GM12878 (cell line): ENCODE measurements at regions not wholly inside any gene's neighbourhood (a gene's known extent, or its start where the extent isn't known, plus 50 kb on each side); places are given as distances from the start of the nearest gene placed in this dataset.

Experiments used
- ATAC-seq: fragments of 200-7000 bp; cut with Tn5 transposase; 3 replicates; pipeline ENCODE4 v1.9.1; 2020; ENCODE audit warnings: mild to moderate bottlenecking, moderate library complexity
- BruUV-seq: library from RNA; stranded (reverse); fragments of 400-500 nt; replicated peaks from 2 replicates; lab custom pipeline; 2021; lab: Mats Ljungman, UMichigan
- CTCF ChIA-PET: fragments of 300-600 bp; sonication (Branson Sonifier 250); formaldehyde crosslinking; extraction: SDS; loops from one replicate; lab custom pipeline; 2021; ENCODE audit warnings: inconsistent platforms; lab: Yijun Ruan, JAX
- POLR2A ChIA-PET: fragments of 350-600 bp; formaldehyde crosslinking; extraction: SDS; loops from one replicate; lab custom pipeline; 2021; ENCODE audit warnings: inconsistent platforms; lab: Charles Lee
- RAD21 ChIA-PET: fragments of 300-600 bp; sonication (Branson Sonifier 250); formaldehyde crosslinking; loops from one replicate; lab custom pipeline; 2023; ENCODE audit warnings: antibody characterized with exemption; ENCODE audit not compliant: unreplicated experiment; lab: Charles Lee
- SMC1A ChIA-PET: fragments of 300-600 bp; sonication (Branson Sonifier 250); formaldehyde crosslinking; loops from one replicate; lab custom pipeline; 2023; ENCODE audit not compliant: unreplicated experiment, uncharacterized antibody; lab: Charles Lee
- DNase-seq: peaks from one replicate; pipeline ENCODE4 v3.0.0-alpha.2; 2011; ENCODE audit warnings: low read depth, low spot score
- FAIRE-seq: peaks from 3 replicates; lab custom pipeline; 2011; peaks lifted over from hg19 to GRCh38; lab: Jason Lieb, UNC
- H2AFZ ChIP-seq: 2 replicates; pipeline ENCODE4 v1.6.0; 2011; ENCODE audit warnings: low read depth, low read length, control low read depth; ENCODE audit not compliant: control insufficient read depth
- H3K27ac ChIP-seq: 2 replicates; pipeline ENCODE4 v1.5.1; 2011; ENCODE audit warnings: control low read depth; ENCODE audit not compliant: control insufficient read depth, insufficient read depth
- H3K27me3 ChIP-seq, 2 experiments: replicated peaks in 1 of 2; 2 replicates each; pipeline versions ENCODE4 v1.6.0 to v1.6.1; 2011; ENCODE audit warnings: low read length in 1 of 2; ENCODE audit not compliant: control insufficient read depth in 2 of 2, insufficient read depth in 2 of 2
- H3K36me3 ChIP-seq, 2 experiments: 2 replicates each; pipeline ENCODE4 v1.5.1; 2011; ENCODE audit warnings: low read length in 1 of 2; ENCODE audit not compliant: control insufficient read depth in 2 of 2, insufficient read depth in 2 of 2
- H3K4me1 ChIP-seq: 2 replicates; pipeline ENCODE4 v1.6.1; 2011; ENCODE audit warnings: mild to moderate bottlenecking, low read length, moderate library complexity, mixed read lengths; ENCODE audit not compliant: control insufficient read depth, insufficient read depth
- H3K4me2 ChIP-seq: 2 replicates; pipeline ENCODE4 v1.6.0; 2011; ENCODE audit warnings: control low read depth; ENCODE audit not compliant: control insufficient read depth, insufficient read depth
- H3K4me3 ChIP-seq: fragments of 200-600 bp; sonication (generic); 2 replicates; pipeline ENCODE4 v1.5.1; 2016
- H3K79me2 ChIP-seq: 2 replicates; pipeline ENCODE4 v1.6.0; 2011; ENCODE audit warnings: low read length; ENCODE audit not compliant: control insufficient read depth, insufficient read depth
- H3K9ac ChIP-seq: 2 replicates; pipeline ENCODE4 v1.8.0; 2011; ENCODE audit warnings: low read length, control low read depth, mixed read lengths; ENCODE audit not compliant: control insufficient read depth, insufficient read depth
- H3K9me3 ChIP-seq: replicated peaks from 3 replicates; pipeline ENCODE4 v1.5.1; 2011; ENCODE audit warnings: mild to moderate bottlenecking, low read length; ENCODE audit not compliant: control insufficient read depth, insufficient read depth
- H4K20me1 ChIP-seq: 2 replicates; pipeline ENCODE4 v1.6.0; 2011; ENCODE audit not compliant: control insufficient read depth, insufficient read depth
- CEBPZ ChIP-seq: fragments of 150-350 bp; IDR thresholded peaks from 2 replicates; pipeline ENCODE4 v1.6.1; 2016; ENCODE audit warnings: low read depth, low read length
- EP300 ChIP-seq, 2 experiments: fragments of 150-350 bp in 1 of 2; IDR thresholded peaks; 2 replicates each; pipeline ENCODE4 v1.6.1; 2011 to 2012; ENCODE audit warnings: low read depth in 2 of 2, low read length in 2 of 2, borderline replicate concordance in 1 of 2, improper control_type of control experiment in 1 of 2, inconsistent platforms in 1 of 2; ENCODE audit not compliant: control insufficient read depth in 1 of 2
- HSF1 ChIP-seq: fragments of 150-350 bp; IDR thresholded peaks from 2 replicates; pipeline ENCODE4 v1.6.1; 2014; ENCODE audit warnings: mild to moderate bottlenecking, low read depth, low read length
- WGBS: methylation state at CpG from one replicate; pipeline ENCODE4 v1.1.6; 2016; ENCODE audit warnings: low lambda C conversion rate; ENCODE audit not compliant: insufficient replicate concordance, insufficient coverage; ENCODE audit errors: missing lambda C conversion rate; 5-methylcytosine and 5-hydroxymethylcytosine counted together
- in situ Hi-C: fragments of 300-500 bp; cut with MboI; formaldehyde crosslinking; loops from 9 replicates; pipeline ENCODE4 v1.14.3; 2018; ENCODE audit warnings: mixed read lengths
- intact Hi-C: fragments of 100-400 bp; cut with micrococcal nuclease; formaldehyde crosslinking; loops from one replicate; pipeline ENCODE4 v1.14.2; 2022; ENCODE audit not compliant: unreplicated experiment

GRCh38 chr10:108095932-108096925 lies 931.7 kb upstream of the SORCS1 start (continued):
- TF ChIP-seq EP300 (IDR thresholded peaks at IDR 0.05; ENCODE audit: borderline replicate concordance in 1 of 2, control insufficient read depth in 1 of 2, low read depth in 2 of 2, low read length in 2 of 2) (no peak), CEBPZ (no peak)

- ChIA-PET SMC1A (interaction anchor here (1.1 kb wide), 1 partner anchor 47 kb away, joined by 3 read pairs; no protein-coding TSS in a partner anchor), CTCF (interaction anchor here (0.5 kb wide), 1 partner anchor 872 kb away, joined by 3 read pairs; no protein-coding TSS in a partner anchor), POLR2A (no interaction called here), RAD21 (interaction anchor here (0.7 to 1.0 kb wide), 2 partner anchors 59 to 87 kb away, joined by 3 read pairs; no protein-coding TSS in a partner anchor)
- ATAC-seq, result no peak
- H4K20me1 ChIP-seq, result no peaks in the 10 kb centered on the region
- no peaks in the 10 kb centered on the region for H3K27me3 ChIP-seq
- TF ChIP-seq HSF1, result no peak
- no peak for FAIRE-seq
- DNase-seq, result no peak
- intact Hi-C loops, result no loop called here
- no peaks in the 10 kb centered on the region for H3K4me1 ChIP-seq
- no peak overlapping the region for H3K27ac ChIP-seq
- H3K79me2 ChIP-seq, result no peaks in the 10 kb centered on the region
- no peak overlapping the region for H3K9ac ChIP-seq
- H2AFZ ChIP-seq, result no peak overlapping the region
- in situ Hi-C loops, result no loop called here
- 19% methylated on average over 3 of the region's 3 CpGs for WGBS
- no peak overlapping the region for H3K4me3 ChIP-seq
- H3K4me2 ChIP-seq, result no peak overlapping the region
- no peaks in the 10 kb centered on the region for H3K36me3 ChIP-seq
- BruUV-seq, result no TSS peak
- H3K9me3 ChIP-seq, result no peaks in the 10 kb centered on the region
These were observed 926.1 kb upstream of the SORCS1 start for GRCh38 chr10:108090476-108091215.
